Gastroesophageal sphincter (tissue), 3 donors: ENCODE measurements at regions not wholly inside any gene's neighbourhood (a gene's known extent, or its start where the extent isn't known, plus 50 kb on each side); places are given as distances from the start of the nearest gene placed in this dataset.
"Not testable (repeated sequence)": the region's sequence is repeated elsewhere in the genome, so short reads cannot be mapped to it uniquely, and the experiment has no call there.

Experiments used
- CTCF ChIP-seq, 4 experiments: fragments of 200-600 bp in 2 of 4; fragments of 450-650 bp in 2 of 4; sonication (generic) in 1 of 4; IDR thresholded peaks; one replicate each; pipeline ENCODE4 v1.5.1; 2017 to 2019; ENCODE audit warnings: antibody characterized with exemption in 4 of 4, mild to moderate bottlenecking in 2 of 4, moderate library complexity in 2 of 4
- POLR2AphosphoS5 ChIP-seq: sonication (generic); formaldehyde crosslinking; IDR thresholded peaks from one replicate; pipeline ENCODE4 v1.6.1; 2017; ENCODE audit warnings: antibody characterized with exemption

GRCh38 chr15:67934126-67934525 is 94.3 kb upstream of the RNU6-1 start:
- not testable (repeated sequence) for TF ChIP-seq CTCF (IDR thresholded peaks at IDR 0.05); POLR2AphosphoS5
